ENCODE measurements at regions not wholly inside any gene's neighbourhood (a gene's known extent, or its start where the extent isn't known, plus 50 kb on each side); places are given as distances from the start of the nearest gene placed in this dataset.
"Not testable (repeated sequence)": the region's sequence is repeated elsewhere in the genome, so short reads cannot be mapped to it uniquely, and the experiment has no call there.

DNA sequence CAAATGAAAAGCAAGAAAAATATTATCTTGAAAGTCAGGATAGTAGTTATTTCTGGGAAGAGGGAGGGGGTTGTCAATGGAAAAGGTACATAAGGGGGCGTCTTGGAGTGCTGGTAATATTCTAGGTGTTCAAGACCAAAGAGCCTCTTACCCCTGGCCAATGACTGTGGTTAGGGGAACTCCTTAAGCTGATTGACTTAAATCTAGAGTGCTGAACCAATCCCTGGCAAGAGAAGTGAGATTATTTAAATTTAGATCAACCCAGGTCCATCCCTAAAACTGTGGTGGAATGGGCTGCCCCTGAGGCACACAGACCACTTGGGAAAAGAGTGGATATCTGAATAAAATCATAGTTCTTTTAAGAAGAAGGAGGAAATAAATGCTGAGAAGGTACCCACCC, 174.1 kb downstream of the COPRS start:
- Histone ChIP-seq H3K4me1 (no peaks in the 10 kb centered on the region), H3K27ac (no peak overlapping the region), H3K36me3 (no peaks in the 10 kb centered on the region), H3K4me3 (no peak overlapping the region), H3K27me3 (no peaks in the 10 kb centered on the region), H3K9me3 (no peaks in the 10 kb centered on the region)
- intact Hi-C loops (cut with DNase I) = no loop called here
- no peak for DNase-seq (ENCODE audit: low spot score in 2 of 2)
- TF ChIP-seq, protein P1, sequence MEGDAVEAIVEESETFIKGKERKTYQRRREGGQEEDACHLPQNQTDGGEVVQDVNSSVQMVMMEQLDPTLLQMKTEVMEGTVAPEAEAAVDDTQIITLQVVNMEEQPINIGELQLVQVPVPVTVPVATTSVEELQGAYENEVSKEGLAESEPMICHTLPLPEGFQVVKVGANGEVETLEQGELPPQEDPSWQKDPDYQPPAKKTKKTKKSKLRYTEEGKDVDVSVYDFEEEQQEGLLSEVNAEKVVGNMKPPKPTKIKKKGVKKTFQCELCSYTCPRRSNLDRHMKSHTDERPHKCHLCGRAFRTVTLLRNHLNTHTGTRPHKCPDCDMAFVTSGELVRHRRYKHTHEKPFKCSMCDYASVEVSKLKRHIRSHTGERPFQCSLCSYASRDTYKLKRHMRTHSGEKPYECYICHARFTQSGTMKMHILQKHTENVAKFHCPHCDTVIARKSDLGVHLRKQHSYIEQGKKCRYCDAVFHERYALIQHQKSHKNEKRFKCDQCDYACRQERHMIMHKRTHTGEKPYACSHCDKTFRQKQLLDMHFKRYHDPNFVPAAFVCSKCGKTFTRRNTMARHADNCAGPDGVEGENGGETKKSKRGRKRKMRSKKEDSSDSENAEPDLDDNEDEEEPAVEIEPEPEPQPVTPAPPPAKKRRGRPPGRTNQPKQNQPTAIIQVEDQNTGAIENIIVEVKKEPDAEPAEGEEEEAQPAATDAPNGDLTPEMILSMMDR (IDR thresholded peaks at IDR 0.05) = no peak

DNA sequence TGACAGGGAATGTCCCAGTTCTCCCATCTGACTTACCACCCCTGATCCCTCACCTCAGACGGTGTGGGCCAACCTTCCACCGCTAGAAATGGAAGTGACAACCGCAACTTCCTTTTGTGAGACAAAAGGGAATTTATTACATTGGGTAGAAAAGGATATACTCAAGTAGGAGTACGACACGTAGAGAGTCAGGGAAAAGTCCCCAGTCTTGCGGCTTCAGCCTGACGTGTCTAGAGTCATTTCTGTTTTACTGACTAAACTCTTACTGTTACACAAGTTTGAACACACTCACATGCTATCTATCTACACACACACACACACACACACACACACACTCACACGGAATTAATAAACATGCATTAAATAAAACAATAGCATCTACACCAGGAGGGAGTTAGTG, 178.9 kb downstream of the COPRS start:
- Histone ChIP-seq H3K27ac (no peak overlapping the region), H3K27me3 (no peaks in the 10 kb centered on the region), H3K36me3 (no peaks in the 10 kb centered on the region), H3K4me3 (no peak overlapping the region), H3K4me1 (no peaks in the 10 kb centered on the region), H3K9me3 (no peaks in the 10 kb centered on the region)
- intact Hi-C loops (cut with DNase I) = no loop called here
- DNase-seq (ENCODE audit: low spot score in 2 of 2) = peak in 1 of 2 donors; percentile 24
- TF ChIP-seq, protein P1 (IDR thresholded peaks at IDR 0.05) = no peak

DNA sequence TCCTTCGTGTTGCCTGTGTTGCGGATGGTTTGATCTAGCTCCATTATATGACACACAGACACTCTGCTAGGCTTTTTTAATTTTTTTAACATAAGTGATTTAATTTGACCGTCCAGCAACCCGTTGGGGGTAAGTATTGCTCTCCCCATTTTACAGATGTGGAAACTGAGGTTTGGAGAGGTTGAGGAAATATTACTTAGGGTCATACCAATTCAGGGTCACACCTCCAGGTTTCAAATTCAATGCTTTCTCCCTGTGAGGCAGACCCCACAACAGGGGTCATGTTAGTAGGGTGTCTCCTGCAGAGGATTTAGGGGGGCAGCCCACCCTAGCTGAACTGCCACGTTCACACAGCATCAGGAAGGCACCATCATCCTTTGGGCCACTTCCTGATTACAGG, 179.4 kb downstream of the COPRS start:
- Histone ChIP-seq H3K27ac (no peak overlapping the region), H3K4me3 (no peak overlapping the region), H3K27me3 (no peaks in the 10 kb centered on the region), H3K4me1 (no peaks in the 10 kb centered on the region), H3K36me3 (no peaks in the 10 kb centered on the region), H3K9me3 (no peaks in the 10 kb centered on the region)
- no peak for DNase-seq (ENCODE audit: low spot score in 2 of 2)
- intact Hi-C loops (cut with DNase I) = no loop called here
- TF ChIP-seq, protein P1 (IDR thresholded peaks at IDR 0.05) = no peak

DNA sequence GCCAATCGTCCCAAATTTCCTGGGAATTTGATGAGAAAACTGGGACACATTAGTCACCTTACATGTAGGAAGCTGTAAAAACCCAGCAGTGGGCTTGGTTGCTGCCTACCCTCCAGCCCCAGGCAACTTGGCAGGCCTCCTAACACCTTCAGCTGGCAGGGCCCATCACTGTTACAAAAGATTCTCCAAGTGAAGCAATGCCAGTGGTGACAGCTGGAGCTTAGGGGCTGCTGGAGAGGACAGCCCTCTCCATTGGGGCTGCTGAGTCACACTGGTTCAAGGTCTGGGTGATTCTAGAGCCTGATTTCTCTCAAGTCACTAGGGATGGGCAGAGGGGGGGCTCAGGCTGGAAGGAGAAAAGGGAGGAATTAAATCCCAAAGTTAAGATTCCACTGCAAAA, 180.6 kb downstream of the COPRS start:
- DNase-seq (ENCODE audit: low spot score in 2 of 2) = peak in 1 of 2 donors; percentile 56
- Histone ChIP-seq H3K27ac (no peak overlapping the region), H3K4me1 (peaks cover 3 to 5% of the 10 kb centered on the region in 2 donors), H3K4me3 (no peak overlapping the region), H3K27me3 (no peaks in the 10 kb centered on the region), H3K9me3 (no peaks in the 10 kb centered on the region), H3K36me3 (no peaks in the 10 kb centered on the region)
- TF ChIP-seq, protein P1 (IDR thresholded peaks at IDR 0.05) = no peak
- intact Hi-C loops (cut with DNase I) = no loop called here

DNA sequence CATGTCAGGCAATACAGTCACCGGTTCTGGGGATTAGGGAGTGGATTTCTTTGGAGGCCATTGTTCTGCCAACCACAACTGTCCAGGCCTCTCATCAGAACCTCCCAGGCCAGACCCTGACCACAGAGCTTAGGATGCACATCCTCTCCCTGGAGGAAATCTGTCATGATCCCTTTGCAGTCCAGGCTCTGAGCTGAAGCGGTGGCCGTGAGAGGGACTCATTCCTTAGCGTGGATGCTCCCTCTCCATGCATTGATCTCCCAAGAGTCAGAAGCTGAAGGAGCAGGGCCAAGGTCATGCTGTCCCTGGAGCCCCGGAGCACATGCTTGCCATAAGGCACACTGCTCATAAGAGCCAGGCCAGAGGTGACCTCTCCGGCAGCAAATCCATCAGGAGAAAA, 181.4 kb downstream of the COPRS start:
- Histone ChIP-seq H3K27ac (no peak overlapping the region), H3K4me3 (no peak overlapping the region), H3K4me1 (peaks cover 3 to 5% of the 10 kb centered on the region in 2 donors), H3K36me3 (no peaks in the 10 kb centered on the region), H3K9me3 (no peaks in the 10 kb centered on the region), H3K27me3 (no peaks in the 10 kb centered on the region)
- intact Hi-C loops (cut with DNase I) = no loop called here
- TF ChIP-seq, protein P1 (IDR thresholded peaks at IDR 0.05) = no peak
- peak in 1 of 2 donors; percentile 27 for DNase-seq (ENCODE audit: low spot score in 2 of 2)

DNA sequence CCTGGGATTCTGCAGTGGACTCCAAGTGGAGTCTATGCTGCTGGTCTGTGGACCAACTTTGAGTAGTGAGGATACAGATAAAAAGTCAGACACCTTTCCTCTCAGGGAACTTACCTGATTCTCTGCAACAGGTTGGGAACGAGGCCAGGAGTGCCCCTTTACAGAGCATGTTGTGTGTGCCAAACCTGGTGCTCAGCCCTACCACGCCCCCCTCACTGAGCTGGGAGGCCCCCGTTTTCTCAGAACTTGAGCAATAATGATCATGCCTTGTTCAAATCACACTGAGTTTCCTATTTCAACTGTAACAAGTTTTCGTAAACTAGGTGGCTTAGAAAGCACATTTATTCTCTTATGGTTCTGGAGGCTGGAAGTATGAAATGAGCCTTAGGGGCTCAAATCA, 182.0 kb downstream of the COPRS start:
- no peak for DNase-seq (ENCODE audit: low spot score in 2 of 2)
- intact Hi-C loops (cut with DNase I) = no loop called here
- Histone ChIP-seq H3K36me3 (no peaks in the 10 kb centered on the region), H3K4me1 (peaks cover 3 to 9% of the 10 kb centered on the region in 2 donors), H3K27ac (no peak overlapping the region), H3K27me3 (no peaks in the 10 kb centered on the region), H3K4me3 (no peak overlapping the region), H3K9me3 (no peaks in the 10 kb centered on the region)
- TF ChIP-seq, protein P1 (IDR thresholded peaks at IDR 0.05) = no peak

DNA sequence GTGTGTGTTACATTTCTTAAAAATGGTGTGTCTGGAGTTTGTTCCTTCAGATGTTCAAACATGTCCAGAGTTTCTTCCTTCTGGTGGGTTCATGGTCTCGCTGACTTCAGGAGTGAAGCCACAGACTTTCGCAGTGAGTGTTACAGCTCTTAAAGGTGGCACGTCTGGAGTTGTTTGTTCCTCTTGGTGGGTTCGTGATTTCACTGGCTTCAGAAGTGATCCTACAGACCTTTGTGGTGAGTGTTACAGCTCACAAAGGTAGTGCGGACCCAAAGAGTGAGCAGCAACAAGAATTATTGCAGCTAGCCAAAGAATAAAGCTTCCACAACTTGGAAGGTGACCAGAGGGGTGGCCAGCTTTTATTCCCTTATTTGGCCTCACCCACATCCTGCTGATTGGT, 183.7 kb downstream of the COPRS start:
- H3K36me3 ChIP-seq; intact Hi-C loops (cut with DNase I); H3K9me3 ChIP-seq; H3K27ac ChIP-seq; H3K27me3 ChIP-seq; H3K4me3 ChIP-seq; DNase-seq (ENCODE audit: low spot score in 2 of 2): not testable (repeated sequence)
- peaks cover 3 to 12% of the 10 kb centered on the region in 2 donors for H3K4me1 ChIP-seq
